GM20000 (cell line): ENCODE measurements at regions not wholly inside any gene's neighbourhood (a gene's known extent, or its start where the extent isn't known, plus 50 kb on each side); places are given as distances from the start of the nearest gene placed in this dataset.

Experiments
- DNase-seq: peaks from one replicate; pipeline ENCODE4 v3.0.0; 2012; ENCODE audit warnings: low spot score
- CTCF ChIP-seq: IDR thresholded peaks from 2 replicates; pipeline ENCODE4 v1.5.1; 2012; ENCODE audit warnings: mild to moderate bottlenecking, control low read depth; ENCODE audit errors: extremely low read depth, missing control alignments

GRCh38 chr11:134779179-134779578 lies 367.1 kb upstream of the B3GAT1 start:
- TF ChIP-seq CTCF = no peak
- no peak for DNase-seq

- no peak for DNase-seq
- no peak for TF ChIP-seq CTCF
These were observed 356.4 kb upstream of the B3GAT1 start for GRCh38 chr11:134768463-134768862.

- no peak for DNase-seq
- no peak for TF ChIP-seq CTCF
These were observed 353.5 kb upstream of the B3GAT1 start for GRCh38 chr11:134765565-134765964.

- TF ChIP-seq CTCF = no peak
- no peak for DNase-seq
These were observed 352.9 kb upstream of the B3GAT1 start for GRCh38 chr11:134764966-134765365.

- no peak for DNase-seq
These were observed 352.3 kb upstream of the B3GAT1 start for GRCh38 chr11:134764367-134764766.

GRCh38 chr11:134763030-134763388 lies 351.0 kb upstream of the B3GAT1 start:
- no peak for DNase-seq
- TF ChIP-seq CTCF = no peak

More at GRCh38 chr11:134764367-134764766, 352.3 kb upstream of the B3GAT1 start:
- no peak for TF ChIP-seq CTCF

GRCh38 chr11:134762248-134763029 lies 350.4 kb upstream of the B3GAT1 start:
- no peak for DNase-seq
- TF ChIP-seq CTCF = no peak
